Peyer's patch (tissue), 4 donors: ENCODE measurements at regions not wholly inside any gene's neighbourhood (a gene's known extent, or its start where the extent isn't known, plus 50 kb on each side); places are given as distances from the start of the nearest gene placed in this dataset.

ENCODE experiments used
- DNase-seq, 3 donors: peaks; one replicate each; pipeline ENCODE4 v3.0.0-alpha.2; 2017 to 2019
- H3K27ac ChIP-seq, 4 donors: fragments of 200-600 bp; sonication (generic); one replicate each; pipeline ENCODE4 v1.5.1; 2016 to 2019
- H3K27me3 ChIP-seq, 2 donors: fragments of 200-600 bp; sonication (generic); one replicate each; pipeline ENCODE4 v1.5.1; 2019
- H3K36me3 ChIP-seq, 3 donors: fragments of 200-600 bp; sonication (generic); one replicate each; pipeline ENCODE4 v1.5.1; 2016 to 2019
- H3K4me1 ChIP-seq, 4 donors: fragments of 200-600 bp; sonication (generic); one replicate each; pipeline ENCODE4 v1.5.1; 2016 to 2019
- H3K4me3 ChIP-seq, 4 donors: fragments of 200-600 bp; sonication (generic); 1 replicate in 3 of 4; 2 replicates in 1 of 4; pipeline ENCODE4 v1.5.1; 2016 to 2019; ENCODE audit warnings: mild to moderate bottlenecking in 1 of 4
- H3K9me3 ChIP-seq, 4 donors: fragments of 200-600 bp; sonication (generic); one replicate each; pipeline ENCODE4 v1.5.1; 2016 to 2019; ENCODE audit warnings: mild to moderate bottlenecking in 1 of 4
- POLR2A ChIP-seq, 2 donors: fragments of 450-650 bp; IDR thresholded peaks; one replicate each; pipeline ENCODE4 v1.5.1; 2017; ENCODE audit warnings: antibody characterized with exemption in 2 of 2, mild to moderate bottlenecking in 2 of 2, moderate library complexity in 2 of 2
- TF ChIP-seq, protein P1 (sequence below), 6 experiments: fragments of 450-650 bp in 4 of 6; fragments of 200-600 bp in 2 of 6; sonication (generic) in 1 of 6; IDR thresholded peaks; one replicate each; pipeline ENCODE4 v1.5.1; 2017 to 2019; ENCODE audit warnings: antibody characterized with exemption in 6 of 6, mild to moderate bottlenecking in 3 of 6, moderate library complexity in 1 of 6

DNA sequence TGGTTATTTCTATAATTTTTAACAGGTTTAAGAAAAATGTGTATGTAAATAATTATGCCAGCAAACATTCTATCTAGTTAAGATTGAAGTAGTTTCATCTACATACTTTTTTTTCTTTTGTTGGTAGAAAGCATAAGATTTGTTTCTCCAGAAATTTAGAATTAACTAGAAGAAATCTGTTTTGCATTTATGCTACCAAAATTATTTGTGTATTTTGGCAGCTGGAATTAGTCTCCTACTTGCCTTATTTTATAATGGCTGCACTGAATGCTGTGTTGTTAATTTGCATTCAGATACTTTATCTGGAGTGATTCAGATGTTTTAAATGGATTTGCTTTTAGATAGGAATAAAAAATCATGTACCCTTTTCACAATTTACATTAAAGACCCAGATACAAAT is 100.2 kb upstream of the NAALADL2 start:
- Histone ChIP-seq H3K27ac (no peak overlapping the region), H3K9me3 (no peaks in the 10 kb centered on the region), H3K4me1 (no peaks in the 10 kb centered on the region), H3K27me3 (no peaks in the 10 kb centered on the region), H3K4me3 (no peak overlapping the region), H3K36me3 (no peaks in the 10 kb centered on the region)
- TF ChIP-seq, protein P1, sequence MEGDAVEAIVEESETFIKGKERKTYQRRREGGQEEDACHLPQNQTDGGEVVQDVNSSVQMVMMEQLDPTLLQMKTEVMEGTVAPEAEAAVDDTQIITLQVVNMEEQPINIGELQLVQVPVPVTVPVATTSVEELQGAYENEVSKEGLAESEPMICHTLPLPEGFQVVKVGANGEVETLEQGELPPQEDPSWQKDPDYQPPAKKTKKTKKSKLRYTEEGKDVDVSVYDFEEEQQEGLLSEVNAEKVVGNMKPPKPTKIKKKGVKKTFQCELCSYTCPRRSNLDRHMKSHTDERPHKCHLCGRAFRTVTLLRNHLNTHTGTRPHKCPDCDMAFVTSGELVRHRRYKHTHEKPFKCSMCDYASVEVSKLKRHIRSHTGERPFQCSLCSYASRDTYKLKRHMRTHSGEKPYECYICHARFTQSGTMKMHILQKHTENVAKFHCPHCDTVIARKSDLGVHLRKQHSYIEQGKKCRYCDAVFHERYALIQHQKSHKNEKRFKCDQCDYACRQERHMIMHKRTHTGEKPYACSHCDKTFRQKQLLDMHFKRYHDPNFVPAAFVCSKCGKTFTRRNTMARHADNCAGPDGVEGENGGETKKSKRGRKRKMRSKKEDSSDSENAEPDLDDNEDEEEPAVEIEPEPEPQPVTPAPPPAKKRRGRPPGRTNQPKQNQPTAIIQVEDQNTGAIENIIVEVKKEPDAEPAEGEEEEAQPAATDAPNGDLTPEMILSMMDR (IDR thresholded peaks at IDR 0.05): no peak
- no peak for TF ChIP-seq POLR2A (IDR thresholded peaks at IDR 0.05)
- no peak for DNase-seq

DNA sequence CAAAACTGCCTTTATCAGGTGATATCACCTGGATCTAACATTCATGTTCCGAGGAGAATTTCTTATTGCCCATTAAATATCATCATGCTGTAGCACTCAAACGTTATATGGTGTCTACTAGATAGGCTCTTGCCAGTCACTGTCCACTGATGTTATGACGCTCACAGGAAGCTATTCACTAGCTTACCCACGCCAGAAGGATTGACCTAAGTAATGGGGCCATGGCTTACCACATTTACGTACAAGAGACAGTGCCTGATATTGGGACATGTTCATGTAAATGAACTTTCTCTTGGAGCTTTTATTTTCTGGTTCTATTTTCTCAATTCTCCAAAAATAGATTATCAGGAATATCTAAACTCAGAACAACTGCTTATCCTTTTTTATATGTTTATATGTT is 91.7 kb upstream of the NAALADL2 start:
- no peak overlapping the region for H3K4me3 ChIP-seq
- no peaks in the 10 kb centered on the region for H3K36me3 ChIP-seq
- no peaks in the 10 kb centered on the region for H3K4me1 ChIP-seq
- H3K27ac ChIP-seq: no peak overlapping the region
- H3K27me3 ChIP-seq: no peaks in the 10 kb centered on the region
- no peak for TF ChIP-seq POLR2A (IDR thresholded peaks at IDR 0.05)
- TF ChIP-seq, protein P1 (IDR thresholded peaks at IDR 0.05): no peak
- no peak for DNase-seq
- H3K9me3 ChIP-seq: no peaks in the 10 kb centered on the region

DNA sequence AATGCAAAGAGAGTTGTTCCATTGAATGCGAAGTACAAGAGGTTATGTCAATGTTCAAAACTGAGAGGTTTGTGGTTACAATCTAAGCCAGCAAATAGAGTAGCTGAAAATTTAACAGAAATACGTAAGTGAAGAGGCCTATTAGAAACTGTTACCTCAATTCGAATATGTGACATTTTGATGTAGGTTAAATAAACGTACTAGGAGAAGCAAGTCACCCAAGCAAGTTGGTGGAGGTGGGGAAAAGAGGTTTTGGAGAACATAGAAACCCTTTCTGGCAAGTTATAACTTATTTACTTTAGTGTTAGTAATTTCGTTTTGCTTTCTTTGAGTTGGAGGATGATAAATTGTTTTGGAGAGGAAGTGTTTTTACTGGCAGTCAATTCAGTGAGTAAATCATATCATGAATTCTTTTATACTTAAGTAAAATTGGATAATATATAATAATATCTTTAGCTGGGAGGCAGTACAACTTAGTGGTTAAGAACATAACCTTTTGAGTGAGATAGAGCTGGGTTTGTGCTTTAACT is 91.2 kb upstream of the NAALADL2 start:
- no peak overlapping the region for H3K27ac ChIP-seq
- DNase-seq: no peak
- no peak for TF ChIP-seq POLR2A (IDR thresholded peaks at IDR 0.05)
- TF ChIP-seq, protein P1 (IDR thresholded peaks at IDR 0.05): no peak

DNA sequence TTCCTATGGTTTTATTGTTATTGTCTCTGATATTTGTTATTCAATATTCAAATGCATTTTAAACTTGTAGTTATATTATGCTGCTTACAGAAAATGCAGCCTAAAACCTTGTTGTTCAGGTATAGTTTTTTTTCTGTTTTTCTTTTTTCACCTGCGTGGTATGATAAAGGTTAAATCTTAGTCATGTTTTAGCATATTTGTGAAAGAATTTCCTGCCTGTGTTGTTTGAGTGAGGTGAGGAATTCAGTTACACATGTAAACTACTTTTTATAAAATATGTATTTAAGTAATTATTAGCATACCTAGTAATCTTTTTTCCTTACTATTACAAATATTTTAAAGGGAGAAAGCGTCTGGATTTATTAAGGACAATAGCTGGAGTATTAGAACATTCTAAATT is 90.0 kb upstream of the NAALADL2 start:
- no peak overlapping the region for H3K4me3 ChIP-seq
- no peaks in the 10 kb centered on the region for H3K4me1 ChIP-seq
- TF ChIP-seq, protein P1 (IDR thresholded peaks at IDR 0.05): no peak
- TF ChIP-seq POLR2A (IDR thresholded peaks at IDR 0.05): no peak
- no peaks in the 10 kb centered on the region for H3K36me3 ChIP-seq
- H3K9me3 ChIP-seq: no peaks in the 10 kb centered on the region
- no peak for DNase-seq
- no peak overlapping the region for H3K27ac ChIP-seq
- no peaks in the 10 kb centered on the region for H3K27me3 ChIP-seq

More for the DNA sequence above, 91.2 kb upstream of the NAALADL2 start:
- no peaks in the 10 kb centered on the region for H3K36me3 ChIP-seq
- H3K27me3 ChIP-seq: no peaks in the 10 kb centered on the region
- no peaks in the 10 kb centered on the region for H3K4me1 ChIP-seq
- no peak overlapping the region for H3K4me3 ChIP-seq
- no peaks in the 10 kb centered on the region for H3K9me3 ChIP-seq

DNA sequence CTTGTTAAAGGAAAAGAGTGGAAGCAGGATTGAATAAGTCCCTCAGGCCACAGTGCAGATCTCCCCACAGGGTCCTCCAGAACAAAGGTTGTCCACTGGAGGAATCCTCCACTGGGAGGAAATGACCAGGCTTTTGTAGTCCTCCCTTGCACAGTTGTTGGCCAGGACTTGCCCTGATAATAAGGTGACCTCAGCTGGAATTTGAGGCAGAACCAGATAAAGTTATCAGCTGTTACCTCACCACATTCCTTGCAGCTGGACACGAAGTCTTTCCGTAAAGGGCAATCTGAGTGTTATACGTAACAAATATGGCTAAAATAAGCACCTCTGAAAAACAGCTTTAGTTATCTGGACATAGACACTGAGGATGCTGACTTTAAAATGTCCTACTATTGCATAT is 83.5 kb upstream of the NAALADL2 start:
- TF ChIP-seq, protein P1 (IDR thresholded peaks at IDR 0.05): no peak
- TF ChIP-seq POLR2A (IDR thresholded peaks at IDR 0.05): no peak
- Histone ChIP-seq H3K27ac (no peak overlapping the region), H3K4me3 (no peak overlapping the region), H3K9me3 (no peaks in the 10 kb centered on the region), H3K4me1 (no peaks in the 10 kb centered on the region), H3K36me3 (no peaks in the 10 kb centered on the region), H3K27me3 (no peaks in the 10 kb centered on the region)
- no peak for DNase-seq

DNA sequence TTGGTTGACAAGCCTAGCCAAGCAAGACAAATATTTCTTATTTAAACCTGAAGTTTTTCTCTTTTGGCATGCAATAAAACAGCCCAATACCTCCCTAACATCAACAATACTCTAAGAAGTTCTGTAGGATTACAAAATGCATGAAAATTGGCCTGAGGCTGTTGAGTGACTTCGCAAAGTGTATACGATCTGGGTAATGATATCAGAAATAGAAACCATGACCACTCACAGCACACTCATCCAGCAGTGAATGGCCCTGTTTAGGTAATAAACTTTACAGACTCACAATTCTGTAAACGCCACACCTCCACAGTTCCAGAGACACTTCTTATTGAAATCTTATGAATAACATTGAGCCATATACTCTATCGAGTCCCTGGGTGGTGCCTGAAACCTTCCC is 83.0 kb upstream of the NAALADL2 start:
- H3K36me3 ChIP-seq: no peaks in the 10 kb centered on the region
- no peak overlapping the region for H3K27ac ChIP-seq
- DNase-seq: no peak
- TF ChIP-seq POLR2A (IDR thresholded peaks at IDR 0.05): no peak
- no peak overlapping the region for H3K4me3 ChIP-seq
- H3K4me1 ChIP-seq: no peaks in the 10 kb centered on the region
- no peaks in the 10 kb centered on the region for H3K27me3 ChIP-seq
- no peaks in the 10 kb centered on the region for H3K9me3 ChIP-seq
